ENCODE measurements at regions not wholly inside any gene's neighbourhood (a gene's known extent, or its start where the extent isn't known, plus 50 kb on each side); places are given as distances from the start of the nearest gene placed in this dataset.

GRCh38 chr3:145370870-145371269, 790.1 kb downstream of the PLOD2 start:
- TF ChIP-seq, protein P1, sequence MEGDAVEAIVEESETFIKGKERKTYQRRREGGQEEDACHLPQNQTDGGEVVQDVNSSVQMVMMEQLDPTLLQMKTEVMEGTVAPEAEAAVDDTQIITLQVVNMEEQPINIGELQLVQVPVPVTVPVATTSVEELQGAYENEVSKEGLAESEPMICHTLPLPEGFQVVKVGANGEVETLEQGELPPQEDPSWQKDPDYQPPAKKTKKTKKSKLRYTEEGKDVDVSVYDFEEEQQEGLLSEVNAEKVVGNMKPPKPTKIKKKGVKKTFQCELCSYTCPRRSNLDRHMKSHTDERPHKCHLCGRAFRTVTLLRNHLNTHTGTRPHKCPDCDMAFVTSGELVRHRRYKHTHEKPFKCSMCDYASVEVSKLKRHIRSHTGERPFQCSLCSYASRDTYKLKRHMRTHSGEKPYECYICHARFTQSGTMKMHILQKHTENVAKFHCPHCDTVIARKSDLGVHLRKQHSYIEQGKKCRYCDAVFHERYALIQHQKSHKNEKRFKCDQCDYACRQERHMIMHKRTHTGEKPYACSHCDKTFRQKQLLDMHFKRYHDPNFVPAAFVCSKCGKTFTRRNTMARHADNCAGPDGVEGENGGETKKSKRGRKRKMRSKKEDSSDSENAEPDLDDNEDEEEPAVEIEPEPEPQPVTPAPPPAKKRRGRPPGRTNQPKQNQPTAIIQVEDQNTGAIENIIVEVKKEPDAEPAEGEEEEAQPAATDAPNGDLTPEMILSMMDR (IDR thresholded peaks at IDR 0.05), result no peak
- TF ChIP-seq POLR2A (IDR thresholded peaks at IDR 0.05), result no peak
